ENCODE measurements at regions not wholly inside any gene's neighbourhood (a gene's known extent, or its start where the extent isn't known, plus 50 kb on each side); places are given as distances from the start of the nearest gene placed in this dataset.
"Not testable (repeated sequence)": the region's sequence is repeated elsewhere in the genome, so short reads cannot be mapped to it uniquely, and the experiment has no call there.

DNA sequence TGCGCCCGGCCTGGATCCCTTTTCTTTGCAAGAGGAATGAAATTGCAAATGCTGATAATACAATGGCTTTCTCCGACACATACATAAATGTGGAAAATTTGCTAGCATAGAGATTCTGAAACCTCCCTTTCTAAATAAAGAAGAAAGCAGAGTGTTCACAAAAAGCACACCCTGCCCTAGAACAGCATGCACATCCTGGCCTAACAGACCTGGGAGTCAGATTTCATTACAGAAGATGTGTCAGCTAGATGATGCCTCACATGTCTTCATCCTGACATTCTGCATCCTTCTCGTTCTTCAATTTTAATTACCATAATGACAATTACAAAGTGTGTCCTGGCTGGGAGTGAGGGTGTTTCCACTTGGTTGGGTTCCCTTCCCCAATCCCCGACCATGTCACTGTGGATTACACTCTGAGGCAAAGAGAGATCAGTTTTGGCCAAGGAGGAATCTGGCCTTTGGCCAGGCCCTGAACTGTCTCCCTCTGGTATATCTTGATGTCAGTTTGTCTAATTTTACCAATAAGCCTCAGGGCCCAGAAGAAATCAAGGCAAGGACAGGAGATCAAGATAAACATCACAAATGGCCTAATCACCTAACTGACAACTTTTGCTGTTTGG is 104.9 kb upstream of the SPATA12 start:
- DNase-seq (ENCODE audit: low read depth), result no peak

DNA sequence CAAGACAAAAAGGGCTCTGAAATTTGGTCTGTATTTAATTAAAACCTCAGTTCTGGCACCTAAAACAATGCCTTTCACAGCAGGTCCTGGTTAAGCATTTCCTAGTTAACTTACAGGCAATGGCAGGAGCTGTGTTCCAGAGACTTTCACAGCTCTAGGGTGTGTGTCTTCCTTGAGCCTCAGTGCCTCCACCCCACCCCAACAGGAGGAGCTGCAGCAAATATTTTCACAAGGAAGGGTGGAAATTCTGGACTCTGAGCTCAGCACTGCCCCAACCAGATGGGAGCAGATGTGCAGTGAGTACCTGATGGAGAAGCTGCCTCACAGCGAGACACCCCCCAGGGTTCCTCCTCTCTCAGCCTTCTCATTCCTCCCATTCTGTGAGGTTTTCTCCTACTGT is 106.3 kb upstream of the SPATA12 start:
- no peak for DNase-seq (ENCODE audit: low read depth)

DNA sequence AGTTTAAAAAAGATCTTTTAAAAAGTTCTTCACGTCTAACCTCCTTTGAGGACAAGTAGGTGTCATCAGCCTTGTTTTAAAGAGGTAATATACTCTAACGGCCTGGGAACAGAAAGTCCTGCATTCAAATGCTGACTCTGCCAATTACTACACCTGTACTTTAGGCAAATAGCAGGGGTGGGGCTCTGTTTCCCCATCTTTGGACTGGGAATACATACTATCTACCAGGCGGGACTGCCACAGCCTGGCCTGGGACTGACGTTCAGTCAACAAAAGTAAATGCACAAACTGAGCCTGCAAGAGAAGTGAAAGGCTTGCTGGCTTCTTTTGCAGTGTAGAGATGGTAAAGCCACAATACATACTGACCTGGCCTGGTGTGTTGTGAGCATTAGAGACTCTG is 107.6 kb upstream of the SPATA12 start:
- no peak for DNase-seq (ENCODE audit: low read depth)

GRCh38 chr3:56952061-56952460 is 108.4 kb upstream of the SPATA12 start:
- no peak for DNase-seq (ENCODE audit: low read depth)

DNA sequence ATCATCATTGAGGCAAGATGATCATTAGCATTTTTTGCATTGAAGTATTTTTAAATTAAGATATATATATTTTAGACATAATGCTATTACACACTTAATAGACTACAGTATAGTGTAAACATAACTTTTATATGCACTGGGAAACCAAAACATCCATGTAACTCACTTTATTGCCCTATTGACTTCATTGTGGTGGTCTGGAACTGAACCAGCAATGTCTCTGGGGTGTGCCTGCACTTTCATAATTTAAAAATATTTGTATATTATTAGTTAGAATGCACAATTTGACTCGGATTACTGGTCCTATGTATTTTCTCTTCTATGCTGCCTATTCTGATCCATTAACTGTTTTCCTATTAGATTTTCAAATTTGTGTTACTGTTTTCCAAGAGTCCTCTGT is 109.1 kb upstream of the SPATA12 start:
- DNase-seq (ENCODE audit: low read depth), result no peak

- not testable (repeated sequence) for DNase-seq (ENCODE audit: low read depth)
Observed at GRCh38 chr3:56945378-56945777, 115.1 kb upstream of the SPATA12 start.

DNA sequence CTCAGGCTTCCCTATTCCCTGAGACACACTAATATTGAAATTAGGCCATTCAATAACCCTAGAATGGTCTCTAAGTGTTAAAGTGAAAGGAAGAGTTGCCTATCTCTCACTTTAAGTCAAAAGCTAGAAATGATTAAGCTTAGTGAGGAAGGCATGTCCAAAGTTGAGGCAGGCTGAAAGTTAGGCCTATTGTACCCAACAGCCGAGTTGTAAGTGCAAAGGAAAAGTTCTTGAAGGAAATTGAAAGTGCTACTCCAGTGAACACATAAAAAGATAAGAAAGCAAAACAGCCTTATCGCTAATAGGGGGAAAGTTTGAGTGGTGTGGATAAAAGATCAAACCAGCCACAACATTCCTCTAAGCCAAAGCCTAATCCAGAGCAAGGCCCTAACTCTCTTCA is 117.9 kb upstream of the SPATA12 start:
- DNase-seq (ENCODE audit: low read depth), result no peak

GRCh38 chr3:56940976-56941375 is 119.5 kb upstream of the SPATA12 start:
- no peak for DNase-seq (ENCODE audit: low read depth)

GRCh38 chr3:56940321-56940720 is 120.1 kb upstream of the SPATA12 start:
- DNase-seq (ENCODE audit: low read depth), result no peak

- DNase-seq (ENCODE audit: low read depth), result no peak
Observed at GRCh38 chr3:56939834-56940233, 120.6 kb upstream of the SPATA12 start.

DNA sequence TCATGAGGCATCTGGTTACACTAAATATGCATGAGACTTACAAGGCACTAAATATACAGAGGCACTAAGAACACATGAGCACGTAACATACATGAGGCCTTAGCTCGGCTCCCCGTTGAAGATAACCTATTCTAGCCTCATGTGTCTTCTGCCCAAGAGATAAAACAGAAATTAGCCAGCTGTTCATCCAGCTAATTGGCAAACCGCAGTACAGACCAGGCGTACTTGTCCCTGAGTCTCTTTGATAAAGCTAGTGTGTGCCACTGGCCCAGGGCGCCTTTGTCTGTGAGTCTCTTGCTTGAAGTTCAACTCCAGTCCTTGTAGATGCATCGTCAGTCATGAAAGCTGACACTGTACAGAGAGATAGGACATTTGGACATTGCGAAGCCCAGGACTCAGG is 121.9 kb upstream of the SPATA12 start:
- no peak for DNase-seq (ENCODE audit: low read depth)

DNA sequence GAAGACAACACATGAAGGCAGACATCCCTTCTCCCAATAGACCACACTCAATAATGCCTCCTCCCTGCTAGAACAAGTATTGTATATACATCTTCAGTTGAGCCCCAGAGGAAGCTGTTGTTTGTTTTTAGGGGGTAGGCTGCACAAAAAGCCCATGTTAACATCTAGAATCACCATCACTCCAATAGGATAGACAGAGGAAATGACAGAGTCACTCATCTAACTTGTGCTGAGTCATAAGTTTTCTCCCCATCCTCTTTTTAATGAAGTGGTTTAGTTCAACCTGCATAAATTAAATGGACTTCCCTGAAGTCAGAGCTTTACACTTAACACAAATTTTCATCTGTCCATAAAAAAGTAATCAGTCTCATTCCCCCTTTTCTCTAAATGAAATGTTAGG is 122.9 kb upstream of the SPATA12 start:
- DNase-seq (ENCODE audit: low read depth), result no peak

- no peak for DNase-seq (ENCODE audit: low read depth)
Observed at GRCh38 chr3:56935811-56936210, 124.7 kb upstream of the SPATA12 start.

DNA sequence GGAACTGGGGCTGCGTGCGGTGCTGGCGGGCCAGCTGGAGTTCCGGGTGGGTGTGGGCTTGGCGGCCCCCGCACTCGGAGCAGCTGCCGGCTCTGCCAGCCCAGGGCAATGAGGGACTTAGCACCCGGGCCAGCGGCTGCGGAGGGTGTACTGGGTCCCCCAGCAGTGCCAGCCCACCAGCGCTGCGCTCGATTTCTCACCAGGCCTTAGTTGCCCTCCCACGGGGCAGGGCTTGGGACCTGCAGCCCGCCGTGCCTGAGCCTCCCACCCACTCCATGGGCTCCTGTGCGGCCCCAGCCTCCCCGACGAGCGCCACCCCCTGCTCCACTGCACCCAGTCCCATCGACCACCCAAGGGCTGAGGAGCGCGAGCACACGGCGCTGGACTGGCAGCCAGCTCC is 126.0 kb upstream of the SPATA12 start:
- DNase-seq (ENCODE audit: low read depth), result not testable (repeated sequence)

- DNase-seq (ENCODE audit: low read depth), result no peak
Observed at GRCh38 chr3:56933803-56934202, 126.7 kb upstream of the SPATA12 start.

- no peak for DNase-seq (ENCODE audit: low read depth)
Observed at GRCh38 chr3:56932866-56933265, 127.6 kb upstream of the SPATA12 start.

DNA sequence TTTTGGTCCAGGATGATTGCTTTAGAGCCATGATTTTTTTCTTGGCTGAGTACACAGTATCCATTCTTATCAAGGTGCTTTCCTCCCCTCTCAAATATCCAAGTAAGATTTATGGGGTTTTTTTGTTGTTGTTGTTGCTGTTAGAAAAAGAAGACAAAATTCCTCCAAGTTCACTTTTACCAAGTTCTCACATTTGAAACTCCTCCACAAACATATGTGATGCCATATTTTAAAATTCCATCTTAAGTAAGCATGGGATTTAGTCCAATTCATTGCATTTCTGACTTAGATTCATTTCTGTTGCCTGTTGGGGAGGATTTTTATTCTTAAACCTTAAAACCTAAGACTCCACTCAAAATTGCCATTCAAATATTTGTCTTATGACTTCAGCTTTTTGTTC is 128.6 kb upstream of the SPATA12 start:
- no peak for DNase-seq (ENCODE audit: low read depth)

DNA sequence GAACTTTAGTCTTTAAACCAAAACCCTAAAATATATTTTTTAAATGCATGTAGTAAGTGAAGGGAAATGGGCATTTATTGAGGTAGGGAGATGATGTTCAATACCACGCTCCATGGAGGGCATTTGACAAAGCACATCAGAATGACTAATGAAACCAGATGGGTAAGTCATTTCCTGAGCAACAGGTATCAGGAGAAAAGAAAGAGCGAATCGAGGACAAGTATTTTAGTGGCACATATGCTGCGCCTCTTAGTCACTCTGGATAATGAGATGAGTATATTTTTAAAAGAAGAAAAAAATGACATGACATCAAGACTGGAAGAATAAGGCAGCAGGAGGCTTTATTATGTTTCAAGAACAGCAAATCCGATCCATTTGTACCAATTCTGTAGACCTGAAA is 129.0 kb upstream of the ARHGEF3 start:
- no peak for DNase-seq (ENCODE audit: low read depth)

DNA sequence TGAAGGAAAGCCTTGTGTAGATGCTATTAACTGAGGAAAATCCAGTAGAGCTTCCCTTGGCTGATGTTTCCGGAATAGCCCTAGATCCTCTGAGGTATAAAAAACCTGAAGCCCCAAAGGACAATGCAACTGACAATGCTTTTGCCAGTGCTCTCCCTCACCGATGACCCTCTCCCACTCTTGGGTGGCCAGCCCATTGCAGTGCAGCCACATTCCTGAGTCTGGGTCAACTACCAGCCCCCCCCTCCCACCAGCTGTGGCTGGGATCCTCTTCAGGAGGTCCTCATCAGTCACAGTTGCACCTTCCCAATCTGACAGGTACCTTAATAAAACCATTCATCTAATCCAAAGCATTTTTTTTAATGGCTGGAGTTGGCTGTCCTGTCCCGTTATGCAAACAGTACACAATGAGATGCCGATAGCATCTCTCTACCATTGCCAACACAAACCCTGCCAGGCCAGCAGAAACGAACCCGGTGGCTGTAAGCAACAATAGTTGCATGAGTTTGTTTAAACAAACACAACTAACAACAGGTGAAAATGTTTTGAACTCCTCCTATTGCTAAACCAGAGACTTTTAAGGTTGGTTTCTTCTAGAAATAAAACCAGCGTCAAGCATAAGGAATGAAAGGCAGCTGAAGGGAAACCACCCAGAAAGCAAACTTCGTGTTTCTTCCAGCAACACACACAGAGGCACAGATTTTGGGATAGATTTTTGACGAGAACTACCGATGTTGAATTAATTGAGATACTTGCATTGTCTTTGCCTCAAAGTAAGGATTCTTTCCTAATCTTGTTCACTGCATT is 128.3 kb upstream of the ARHGEF3 start:
- DNase-seq (ENCODE audit: low read depth), result no peak

DNA sequence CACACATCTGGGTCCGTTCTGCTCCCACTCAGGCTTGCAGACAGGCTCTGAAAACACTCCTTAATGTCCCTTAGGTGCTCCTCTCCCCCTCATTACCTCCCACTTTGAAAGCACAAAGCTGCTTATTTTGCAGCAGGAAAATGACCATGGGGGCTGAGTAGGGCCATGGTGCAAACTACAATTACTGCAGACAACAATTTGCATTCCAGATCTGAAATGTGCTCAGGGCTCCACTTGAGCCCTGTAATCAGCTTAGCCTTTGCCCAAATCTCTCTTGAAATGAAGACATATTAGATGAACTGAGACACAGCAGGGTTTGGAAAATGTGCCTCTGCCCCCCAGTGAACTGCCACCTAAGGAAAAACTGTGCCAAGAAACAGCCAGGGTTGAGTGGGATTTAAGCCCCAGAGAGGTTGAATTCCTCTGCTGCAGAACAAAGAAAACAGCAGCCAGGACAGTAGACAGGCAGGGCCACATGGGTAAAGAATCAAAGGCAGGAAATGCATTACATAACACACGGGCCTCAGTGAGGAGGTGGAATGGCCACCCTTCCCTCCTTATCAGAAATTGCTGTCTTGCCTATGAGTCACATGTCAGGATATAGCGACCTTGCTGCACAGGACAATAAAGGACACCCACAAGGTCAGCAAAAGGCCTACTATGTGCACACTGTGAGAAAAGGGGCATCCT is 126.8 kb upstream of the ARHGEF3 start:
- no peak for DNase-seq (ENCODE audit: low read depth)

- DNase-seq (ENCODE audit: low read depth), result no peak
Observed at GRCh38 chr3:56927855-56928254, 126.1 kb upstream of the ARHGEF3 start.

DNA sequence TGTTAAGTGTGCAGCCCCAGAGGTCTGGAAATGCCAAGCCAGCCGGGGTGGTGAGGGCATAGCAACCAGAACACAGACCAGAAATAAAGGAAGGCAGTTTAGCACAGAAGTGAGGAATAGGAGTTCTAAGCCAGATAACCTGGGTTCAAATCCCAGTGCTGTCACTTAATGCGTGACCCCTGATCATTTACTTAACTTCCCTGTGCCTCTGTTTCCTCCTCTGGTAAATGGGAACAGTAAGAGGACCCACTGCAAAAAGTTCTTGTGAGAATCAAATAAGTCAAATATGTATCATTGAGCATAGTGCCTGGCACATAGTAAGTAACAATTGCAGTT is 125.2 kb upstream of the ARHGEF3 start:
- DNase-seq (ENCODE audit: low read depth), result no peak

DNA sequence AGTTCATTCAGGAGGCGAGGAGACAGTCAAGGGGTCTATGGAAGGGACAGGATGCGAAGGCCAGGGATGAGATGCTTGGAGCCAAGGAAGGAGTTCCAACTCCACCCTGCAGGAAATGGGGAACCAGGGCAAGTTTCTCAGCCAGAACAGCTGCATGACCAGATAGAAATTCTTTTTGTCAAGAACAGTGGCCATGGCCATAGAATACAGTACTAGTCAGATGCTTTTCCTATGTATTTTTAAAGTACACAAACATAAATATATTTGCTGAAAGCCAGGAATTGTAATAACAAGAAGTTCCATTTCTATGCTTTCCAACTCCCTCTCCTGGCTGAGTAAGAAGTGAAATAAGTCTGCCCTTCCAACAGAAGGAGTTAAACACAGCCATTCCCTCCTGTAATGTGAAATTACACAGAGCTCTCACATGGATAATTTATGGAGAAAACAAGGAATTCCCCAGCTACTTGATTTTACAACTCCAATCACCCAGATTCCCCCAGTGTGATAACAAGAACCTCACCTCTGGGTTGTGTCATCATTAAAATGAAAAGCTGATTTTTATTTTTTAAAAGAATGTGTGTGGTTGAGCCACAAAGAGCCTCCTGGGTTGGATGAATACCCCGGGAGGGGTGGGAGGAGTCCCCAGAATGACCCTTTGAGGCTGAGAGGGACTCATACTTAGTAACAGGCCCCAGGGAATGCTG is 124.6 kb upstream of the ARHGEF3 start:
- no peak for DNase-seq (ENCODE audit: low read depth)

Measured in stimulated activated CD8-positive, alpha-beta memory T cell treated with anti-CD3 and anti-CD28 coated beads, Interleukin-15, amount 100 ng/mL, for 1 hour (primary cell).